Heart left ventricle (tissue), 13 donors: ENCODE measurements at regions not wholly inside any gene's neighbourhood (a gene's known extent, or its start where the extent isn't known, plus 50 kb on each side); places are given as distances from the start of the nearest gene placed in this dataset.

ENCODE experiments used
- CTCF ChIP-seq, 12 donors: fragments of 200-600 bp; sonication (generic) in 4 of 12; IDR thresholded peaks; one replicate each; pipeline versions ENCODE4 v1.5.0 to v1.8.0; 2018 to 2022; ENCODE audit warnings: antibody characterized with exemption in 12 of 12, mild to moderate bottlenecking in 5 of 12
- POLR2A ChIP-seq, 2 donors: fragments of 450-650 bp; IDR thresholded peaks; one replicate each; pipeline ENCODE4 v1.6.1; 2017; ENCODE audit warnings: antibody characterized with exemption in 2 of 2, mild to moderate bottlenecking in 2 of 2, moderate library complexity in 2 of 2
- donor health status: ischemic (EF 13 %, LVEDD 7.1; RV severe dilation, severe dysfunction).
- donor health status: DM: no; HTN: yes; CAD: no.
- donor health status: DM: no; HTN: no; CAD: no.
- donor health status: ischemic (EF 25% LVEDD 6.9; RV normal size, moderate dysfunction).
- donor health status: ischemic (EF 25% LVEDD 5.7; RV mildly dilated, moderate dysfunction).
- donor health status: ischemic (EF 35%, LVEDD 5.7; RV mildly dilated, moderate dysfunction).
- donor health status: nonischemic (EF 11% LVEDD 7.7; RV severe dilation, severe dysfunction).
- donor health status: DM: yes; HTN: yes; CAD: no.
- donor health status: PGD.
- donor health status: ischemic (EF 29% LVEDD 5.4; RV normal size, mild dysfunction).
- donor health status: nonischemic (EF 23%, LVEDD 6.1; RV moderate dilation, normal function).

- TF ChIP-seq CTCF (IDR thresholded peaks at IDR 0.05) (no peak), POLR2A (IDR thresholded peaks at IDR 0.05) (no peak)
Observed at GRCh38 chr12:30243426-30243825, 452.2 kb downstream of the IPO8 start.
